GM19455 (cell line): ENCODE measurements at regions not wholly inside any gene's neighbourhood (a gene's known extent, or its start where the extent isn't known, plus 50 kb on each side); places are given as distances from the start of the nearest gene placed in this dataset.

Experiments used
- ATAC-seq: cut with Tn5 transposase; IDR thresholded peaks from one replicate; pipeline ENCODE4 v1.9.1; 2021; ENCODE audit not compliant: unreplicated experiment

GRCh38 chr15:60093273-60094067 is 89.4 kb downstream of the FOXB1 start:
- no peak for ATAC-seq

GRCh38 chr15:60095711-60096110 is 91.6 kb downstream of the FOXB1 start:
- ATAC-seq: no peak

- ATAC-seq: no peak
These were observed 92.0 kb downstream of the FOXB1 start for GRCh38 chr15:60096157-60096556.

GRCh38 chr15:60101416-60101815 is 97.3 kb downstream of the FOXB1 start:
- no peak for ATAC-seq

GRCh38 chr15:60102748-60103147 is 98.6 kb downstream of the FOXB1 start:
- ATAC-seq: no peak

- no peak for ATAC-seq
These were observed 106.8 kb downstream of the FOXB1 start for GRCh38 chr15:60110909-60111308.

GRCh38 chr15:60115579-60116380 is 111.7 kb downstream of the FOXB1 start:
- ATAC-seq: no peak

GRCh38 chr15:60116456-60117089 is 112.5 kb downstream of the FOXB1 start:
- ATAC-seq: no peak

GRCh38 chr15:60118146-60118545 is 114.0 kb downstream of the FOXB1 start:
- ATAC-seq: no peak

- ATAC-seq: no peak
These were observed 114.5 kb downstream of the FOXB1 start for GRCh38 chr15:60118626-60119025.

- ATAC-seq: no peak
These were observed 115.0 kb downstream of the FOXB1 start for GRCh38 chr15:60119101-60119500.

GRCh38 chr15:60120100-60120499 is 116.0 kb downstream of the FOXB1 start:
- ATAC-seq: no peak

GRCh38 chr15:60121845-60122244 is 117.7 kb downstream of the FOXB1 start:
- ATAC-seq: peak; percentile 74

- ATAC-seq: no peak
These were observed 118.6 kb downstream of the FOXB1 start for GRCh38 chr15:60122691-60123090.

GRCh38 chr15:60124460-60125070 is 120.5 kb downstream of the FOXB1 start:
- no peak for ATAC-seq

- ATAC-seq: no peak
These were observed 121.2 kb downstream of the FOXB1 start for GRCh38 chr15:60125334-60125733.

GRCh38 chr15:60126200-60126599 is 122.1 kb downstream of the FOXB1 start:
- ATAC-seq: no peak

- ATAC-seq: no peak
These were observed 122.5 kb downstream of the FOXB1 start for GRCh38 chr15:60126661-60127060.

GRCh38 chr15:60128000-60128376 is 123.9 kb downstream of the FOXB1 start:
- no peak for ATAC-seq

GRCh38 chr15:60128710-60129109 is 124.6 kb downstream of the FOXB1 start:
- no peak for ATAC-seq

GRCh38 chr15:60130398-60130797 is 126.3 kb downstream of the FOXB1 start:
- ATAC-seq: no peak
